HepG2 (cell line): ENCODE measurements at regions not wholly inside any gene's neighbourhood (a gene's known extent, or its start where the extent isn't known, plus 50 kb on each side); places are given as distances from the start of the nearest gene placed in this dataset.
A peak's percentile ranks its signal among the peaks of the same experiment; 100 is the strongest.

ENCODE experiments used
- ATAC-seq: fragments of 200-7000 bp; cut with Tn5 transposase; 3 replicates; pipeline ENCODE4 v1.9.1; 2020; ENCODE audit warnings: mild to moderate bottlenecking, moderate library complexity
- BruUV-seq: library from RNA; stranded (reverse); fragments of 400-500 nt; replicated peaks from 2 replicates; lab custom pipeline; 2021; lab: Mats Ljungman, UMichigan
- CTCF ChIA-PET: fragments of 300-600 bp; formaldehyde crosslinking; extraction: SDS; loops from one replicate; lab custom pipeline; 2021; ENCODE audit warnings: low total read pairs, inconsistent platforms, low intra/inter-chr PET ratio; lab: Yijun Ruan, JAX
- POLR2A ChIA-PET: fragments of 350-600 bp; sonication (Branson Sonifier 250); formaldehyde crosslinking; loops from one replicate; lab custom pipeline; 2020; ENCODE audit warnings: antibody characterized with exemption, inconsistent platforms; lab: Yijun Ruan, JAX
- DNase-seq: peaks from one replicate; pipeline ENCODE4 v3.0.0-alpha.2; 2015; ENCODE audit warnings: low spot score
- FAIRE-seq: peaks from 3 replicates; lab custom pipeline; 2011; peaks lifted over from hg19 to GRCh38; lab: Jason Lieb, UNC
- H2AFZ ChIP-seq: one replicate; pipeline ENCODE4 v1.6.1; 2011; ENCODE audit warnings: low read length, inconsistent platforms
- H3K27ac ChIP-seq: fragments of 300-600 bp; 3 replicates; pipeline ENCODE4 v1.8.0; 2011; ENCODE audit warnings: mixed run types, mild to moderate bottlenecking, mixed read lengths, low read length, inconsistent platforms; ENCODE audit not compliant: insufficient read depth; ENCODE audit errors: extremely low read length
- H3K27me3 ChIP-seq, 2 experiments: fragments of 200-600 bp in 1 of 2; 2 replicates in 1 of 2; 3 replicates in 1 of 2; pipeline versions ENCODE4 v1.6.0 to v1.8.0; 2011; ENCODE audit warnings: low read length in 2 of 2, mild to moderate bottlenecking in 2 of 2, moderate library complexity in 2 of 2, inconsistent platforms in 1 of 2; ENCODE audit not compliant: insufficient read depth in 2 of 2, control insufficient read depth in 1 of 2
- H3K36me3 ChIP-seq, 2 experiments: fragments of 200-600 bp in 1 of 2; replicated peaks in 1 of 2; 2 replicates in 1 of 2; 3 replicates in 1 of 2; pipeline versions ENCODE4 v1.5.1 to v1.8.0; 2011; ENCODE audit warnings: low read length in 2 of 2, inconsistent platforms in 1 of 2; ENCODE audit not compliant: insufficient read depth in 2 of 2, control insufficient read depth in 1 of 2
- H3K4me1 ChIP-seq: 2 replicates; pipeline ENCODE4 v1.5.1; 2012; ENCODE audit warnings: low read length, inconsistent platforms; ENCODE audit not compliant: insufficient read depth
- H3K4me2 ChIP-seq: 2 replicates; pipeline ENCODE4 v1.6.0; 2011; ENCODE audit warnings: low read depth, low read length, inconsistent platforms
- H3K4me3 ChIP-seq, 3 experiments: fragments of 200-600 bp in 1 of 3; sonication (generic), shearing (Covaris generic) in 1 of 3; replicated peaks in 1 of 3; 2 replicates each; pipeline ENCODE4 v1.5.1; 2011 to 2016; ENCODE audit warnings: low read length in 3 of 3, inconsistent platforms in 2 of 3, low read depth in 2 of 3, mild to moderate bottlenecking in 2 of 3, control low read depth in 1 of 3, mixed read lengths in 1 of 3; ENCODE audit not compliant: insufficient read depth in 1 of 3
- H3K79me2 ChIP-seq: one replicate; pipeline ENCODE4 v1.6.1; 2011; ENCODE audit warnings: low read length, inconsistent platforms; ENCODE audit not compliant: insufficient read depth
- H3K9ac ChIP-seq: 2 replicates; pipeline ENCODE4 v1.6.0; 2011; ENCODE audit warnings: mild to moderate bottlenecking, low read depth, low read length, inconsistent platforms; ENCODE audit not compliant: insufficient read depth
- H3K9me3 ChIP-seq: 2 replicates; pipeline ENCODE4 v1.5.1; 2012; ENCODE audit warnings: mild to moderate bottlenecking, low read length
- H4K20me1 ChIP-seq: 2 replicates; pipeline ENCODE4 v1.6.0; 2011; ENCODE audit warnings: inconsistent platforms, mild to moderate bottlenecking, low read length, moderate library complexity; ENCODE audit not compliant: insufficient read depth
- REPIN1 ChIP-seq: sonication (generic); formaldehyde crosslinking; IDR thresholded peaks from 2 replicates; pipeline ENCODE4 v1.8.0; 2022; ENCODE audit warnings: missing genetic modification reagents, low read depth, mild to moderate bottlenecking, borderline replicate concordance
- SAP130 ChIP-seq: IDR thresholded peaks from 2 replicates; pipeline ENCODE4 v1.6.1; 2016; ENCODE audit warnings: low read depth
- SP5 ChIP-seq: IDR thresholded peaks from 2 replicates; pipeline ENCODE4 v1.6.1; 2016; ENCODE audit warnings: low read depth, borderline replicate concordance
- ZNF138 ChIP-seq: sonication (generic); formaldehyde crosslinking; IDR thresholded peaks from 2 replicates; pipeline ENCODE4 v1.5.0; 2020; ENCODE audit warnings: mild to moderate bottlenecking, low read depth, missing genetic modification reagents
- ZNF776 ChIP-seq: sonication (generic); formaldehyde crosslinking; IDR thresholded peaks from 2 replicates; pipeline ENCODE4 v1.4.0; 2020; ENCODE audit warnings: mild to moderate bottlenecking, missing genetic modification reagents
- WGBS: methylation state at CpG from one replicate; pipeline ENCODE4 v1.1.6; 2017; ENCODE audit warnings: low lambda C conversion rate; 5-methylcytosine and 5-hydroxymethylcytosine counted together
- in situ Hi-C: cut with HindIII; loops from 2 replicates; pipeline ENCODE4 v1.10.0; 2017; ENCODE audit warnings: low pct_unique_long_range_greater_than_20kb; ENCODE audit not compliant: extremely low pct_ligation_motif_present
- intact Hi-C: fragments of 100-400 bp; cut with micrococcal nuclease; formaldehyde crosslinking; loops from one replicate; pipeline ENCODE4 v1.10.0; 2022; ENCODE audit not compliant: unreplicated experiment
- TF ChIP-seq, protein P1 (sequence below): sonication (generic); formaldehyde crosslinking; IDR thresholded peaks from 2 replicates; pipeline ENCODE4 v1.4.0; 2020; ENCODE audit warnings: missing genetic modification reagents
- TF ChIP-seq, protein P2 (sequence below): sonication (generic); formaldehyde crosslinking; IDR thresholded peaks from 2 replicates; pipeline ENCODE4 v1.4.0; 2020; ENCODE audit warnings: mild to moderate bottlenecking, missing genetic modification reagents
- TF ChIP-seq, protein P3 (sequence below): sonication (generic); formaldehyde crosslinking; IDR thresholded peaks from 2 replicates; pipeline ENCODE4 v1.5.0; 2020; ENCODE audit warnings: missing genetic modification reagents
- TF ChIP-seq, protein P4 (sequence below): sonication (generic); formaldehyde crosslinking; IDR thresholded peaks from 2 replicates; pipeline ENCODE4 v1.4.0; 2020; ENCODE audit warnings: missing genetic modification reagents
- TF ChIP-seq, protein P5 (sequence below): sonication (generic); formaldehyde crosslinking; IDR thresholded peaks from 2 replicates; pipeline ENCODE4 v1.8.0; 2022; ENCODE audit warnings: missing genetic modification reagents, mild to moderate bottlenecking, inconsistent platforms, borderline replicate concordance
- TF ChIP-seq, protein P6 (sequence below): IDR thresholded peaks from 2 replicates; pipeline ENCODE4 v1.6.1; 2016; ENCODE audit warnings: missing biosample characterization, missing genetic modification reagents, low read depth

DNA sequence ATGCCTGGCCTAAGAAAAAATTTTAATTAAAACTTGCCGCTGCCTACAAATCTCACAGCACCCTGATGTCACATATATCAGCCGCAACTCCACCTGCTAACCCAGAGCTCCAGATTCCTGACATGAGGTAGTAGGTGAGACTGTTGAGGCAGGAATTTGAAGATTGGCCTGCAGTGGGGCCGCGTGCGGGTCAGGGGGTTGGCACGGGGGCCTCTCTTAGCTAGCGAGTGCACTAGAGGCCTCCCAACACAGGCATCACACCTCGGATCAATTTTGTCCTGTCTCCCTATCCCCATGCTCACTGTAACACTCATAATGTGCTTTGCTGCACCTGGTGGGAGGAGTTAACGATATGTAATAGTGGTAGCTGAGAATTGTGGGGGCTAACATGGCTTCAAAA, 349.8 kb downstream of the CDC5L start (continued):
- TF ChIP-seq, protein P1, sequence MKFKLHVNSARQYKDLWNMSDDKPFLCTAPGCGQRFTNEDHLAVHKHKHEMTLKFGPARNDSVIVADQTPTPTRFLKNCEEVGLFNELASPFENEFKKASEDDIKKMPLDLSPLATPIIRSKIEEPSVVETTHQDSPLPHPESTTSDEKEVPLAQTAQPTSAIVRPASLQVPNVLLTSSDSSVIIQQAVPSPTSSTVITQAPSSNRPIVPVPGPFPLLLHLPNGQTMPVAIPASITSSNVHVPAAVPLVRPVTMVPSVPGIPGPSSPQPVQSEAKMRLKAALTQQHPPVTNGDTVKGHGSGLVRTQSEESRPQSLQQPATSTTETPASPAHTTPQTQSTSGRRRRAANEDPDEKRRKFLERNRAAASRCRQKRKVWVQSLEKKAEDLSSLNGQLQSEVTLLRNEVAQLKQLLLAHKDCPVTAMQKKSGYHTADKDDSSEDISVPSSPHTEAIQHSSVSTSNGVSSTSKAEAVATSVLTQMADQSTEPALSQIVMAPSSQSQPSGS = no peak
- TF ChIP-seq, protein P2, sequence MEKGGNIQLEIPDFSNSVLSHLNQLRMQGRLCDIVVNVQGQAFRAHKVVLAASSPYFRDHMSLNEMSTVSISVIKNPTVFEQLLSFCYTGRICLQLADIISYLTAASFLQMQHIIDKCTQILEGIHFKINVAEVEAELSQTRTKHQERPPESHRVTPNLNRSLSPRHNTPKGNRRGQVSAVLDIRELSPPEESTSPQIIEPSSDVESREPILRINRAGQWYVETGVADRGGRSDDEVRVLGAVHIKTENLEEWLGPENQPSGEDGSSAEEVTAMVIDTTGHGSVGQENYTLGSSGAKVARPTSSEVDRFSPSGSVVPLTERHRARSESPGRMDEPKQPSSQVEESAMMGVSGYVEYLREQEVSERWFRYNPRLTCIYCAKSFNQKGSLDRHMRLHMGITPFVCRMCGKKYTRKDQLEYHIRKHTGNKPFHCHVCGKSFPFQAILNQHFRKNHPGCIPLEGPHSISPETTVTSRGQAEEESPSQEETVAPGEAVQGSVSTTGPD (CRISPR knock-in tag) = no peak
- TF ChIP-seq, protein P3, sequence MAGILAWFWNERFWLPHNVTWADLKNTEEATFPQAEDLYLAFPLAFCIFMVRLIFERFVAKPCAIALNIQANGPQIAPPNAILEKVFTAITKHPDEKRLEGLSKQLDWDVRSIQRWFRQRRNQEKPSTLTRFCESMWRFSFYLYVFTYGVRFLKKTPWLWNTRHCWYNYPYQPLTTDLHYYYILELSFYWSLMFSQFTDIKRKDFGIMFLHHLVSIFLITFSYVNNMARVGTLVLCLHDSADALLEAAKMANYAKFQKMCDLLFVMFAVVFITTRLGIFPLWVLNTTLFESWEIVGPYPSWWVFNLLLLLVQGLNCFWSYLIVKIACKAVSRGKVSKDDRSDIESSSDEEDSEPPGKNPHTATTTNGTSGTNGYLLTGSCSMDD (CRISPR knock-in tag) = no peak
- TF ChIP-seq REPIN1 (CRISPR knock-in tag) = no peak

DNA sequence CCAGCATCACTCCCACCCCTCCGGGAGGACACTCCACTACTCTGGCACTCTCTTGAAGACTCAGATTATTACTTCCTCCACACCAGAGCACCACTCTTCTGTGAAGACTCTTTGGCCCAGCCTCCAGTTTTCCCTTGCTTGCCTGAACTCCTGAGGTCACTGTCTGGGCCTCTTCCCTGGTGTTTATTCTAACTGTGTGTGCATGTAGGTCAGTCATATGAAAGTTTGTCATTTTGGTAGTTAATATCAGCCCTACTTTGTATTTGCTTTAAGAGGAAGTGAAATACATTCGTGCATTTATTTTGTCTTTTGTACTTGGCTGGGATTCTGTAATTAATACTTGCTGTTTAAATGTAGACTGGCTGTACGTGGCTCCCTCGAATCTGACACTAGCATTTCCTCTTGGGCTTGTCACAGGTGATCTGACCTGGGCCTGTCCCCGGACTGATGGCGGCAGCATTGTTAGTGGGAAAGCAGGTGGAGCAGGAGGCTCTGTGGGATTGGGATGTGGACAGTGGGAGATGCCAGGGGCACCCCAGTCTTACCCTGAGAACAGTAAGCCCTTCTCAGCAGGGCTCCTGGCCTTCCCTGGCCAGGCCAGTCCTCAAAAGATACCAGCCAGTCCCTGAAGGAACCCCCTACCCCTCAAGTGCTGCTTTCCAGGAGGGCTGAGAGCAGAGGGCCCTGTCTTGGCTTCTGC, 350.5 kb downstream of the CDC5L start:
- DNase-seq = no peak
- ChIA-PET POLR2A (no interaction called here), CTCF (no interaction called here)
- in situ Hi-C loops = no loop called here
- no peaks in the 10 kb centered on the region for H3K9me3 ChIP-seq
- ATAC-seq = peak; percentile 14; the same call in 2 of the 3 replicates
- FAIRE-seq = no peak
- no peak overlapping the region for H3K27ac ChIP-seq
- no peaks in the 10 kb centered on the region for H4K20me1 ChIP-seq
- no TSS peak for BruUV-seq
- H3K4me3 ChIP-seq = no peak overlapping the region
- H2AFZ ChIP-seq = no peak overlapping the region
- 33% methylated on average over 6 of the region's 6 CpGs for WGBS
- TF ChIP-seq ZNF776 (CRISPR knock-in tag) (no peak), ZNF138 (no peak), SAP130 (CRISPR knock-in tag) (no peak), SP5 (CRISPR knock-in tag) (no peak)
- TF ChIP-seq, protein P4, sequence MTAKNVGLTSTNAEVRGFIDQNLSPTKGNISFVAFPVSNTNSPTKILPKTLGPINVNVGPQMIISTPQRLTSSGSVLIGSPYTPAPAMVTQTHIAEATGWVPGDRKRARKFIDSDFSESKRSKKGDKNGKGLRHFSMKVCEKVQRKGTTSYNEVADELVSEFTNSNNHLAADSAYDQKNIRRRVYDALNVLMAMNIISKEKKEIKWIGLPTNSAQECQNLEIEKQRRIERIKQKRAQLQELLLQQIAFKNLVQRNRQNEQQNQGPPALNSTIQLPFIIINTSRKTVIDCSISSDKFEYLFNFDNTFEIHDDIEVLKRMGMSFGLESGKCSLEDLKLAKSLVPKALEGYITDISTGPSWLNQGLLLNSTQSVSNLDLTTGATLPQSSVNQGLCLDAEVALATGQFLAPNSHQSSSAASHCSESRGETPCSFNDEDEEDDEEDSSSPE (CRISPR knock-in tag) = no peak
- TF ChIP-seq, protein P5, sequence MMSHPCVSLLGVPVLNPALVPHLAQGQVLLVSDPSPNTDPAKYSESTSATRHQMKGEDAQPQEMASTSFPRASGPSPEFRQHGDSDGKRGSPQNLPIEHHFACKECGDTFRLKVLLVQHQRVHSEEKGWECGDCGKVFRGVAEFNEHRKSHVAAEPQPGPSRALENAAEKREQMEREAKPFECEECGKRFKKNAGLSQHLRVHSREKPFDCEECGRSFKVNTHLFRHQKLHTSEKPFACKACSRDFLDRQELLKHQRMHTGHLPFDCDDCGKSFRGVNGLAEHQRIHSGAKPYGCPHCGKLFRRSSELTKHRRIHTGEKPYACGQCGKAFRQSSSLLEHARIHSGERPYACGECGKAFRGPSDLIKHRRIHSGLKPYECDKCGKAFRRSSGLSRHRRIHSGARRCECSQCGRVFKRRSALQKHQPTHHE (CRISPR knock-in tag) = no peak
- TF ChIP-seq, protein P6, sequence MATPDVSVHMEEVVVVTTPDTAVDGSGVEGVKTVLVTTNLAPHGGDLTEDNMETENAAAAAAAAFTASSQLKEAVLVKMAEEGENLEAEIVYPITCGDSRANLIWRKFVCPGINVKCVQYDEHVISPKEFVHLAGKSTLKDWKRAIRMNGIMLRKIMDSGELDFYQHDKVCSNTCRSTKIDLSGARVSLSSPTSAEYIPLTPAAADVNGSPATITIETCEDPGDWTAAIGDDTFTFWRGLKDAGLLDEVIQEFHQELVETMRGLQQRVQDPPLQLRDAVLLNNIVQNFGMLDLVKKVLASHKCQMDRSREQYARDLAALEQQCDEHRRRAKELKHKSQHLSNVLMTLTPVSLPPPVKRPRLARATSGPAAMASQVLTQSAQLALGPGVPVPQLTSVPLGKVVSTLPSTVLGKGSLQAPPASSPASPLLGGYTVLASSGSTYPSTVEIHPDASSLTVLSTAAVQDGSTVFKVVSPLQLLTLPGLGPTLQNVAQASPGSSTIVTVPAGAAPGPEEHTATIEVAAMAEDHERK (CRISPR knock-in tag) = no peak
- intact Hi-C loops = no loop called here
- no peaks in the 10 kb centered on the region for H3K36me3 ChIP-seq
- H3K79me2 ChIP-seq = no peaks in the 10 kb centered on the region
- no peak overlapping the region for H3K9ac ChIP-seq
- no peak overlapping the region for H3K4me2 ChIP-seq
- peaks cover 15% of the 10 kb centered on the region for H3K4me1 ChIP-seq
- H3K27me3 ChIP-seq = peaks cover 0 to 24% of the 10 kb centered on the region in 2 experiments; a peak in 3 of 5 replicates
